ENCODE measurements at regions not wholly inside any gene's neighbourhood (a gene's known extent, or its start where the extent isn't known, plus 50 kb on each side); places are given as distances from the start of the nearest gene placed in this dataset.

DNA sequence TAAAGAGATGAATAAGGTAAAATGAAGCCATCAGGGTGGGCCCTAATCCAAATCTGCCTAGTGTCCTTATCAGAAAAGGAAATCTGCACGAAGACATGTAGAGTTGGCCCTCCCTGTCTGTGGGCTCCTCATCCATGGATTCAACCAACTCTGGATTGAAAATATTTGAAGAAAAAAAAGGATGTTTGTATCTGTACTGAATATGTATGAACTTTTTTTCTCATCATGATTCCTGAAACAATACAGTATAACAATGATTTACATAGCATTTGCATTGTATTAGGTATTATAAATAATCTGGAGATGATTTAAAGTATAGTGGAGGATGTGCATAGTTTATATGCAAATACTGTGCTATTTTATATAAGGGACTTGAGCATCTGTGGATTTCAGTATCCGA is 59.0 kb upstream of the SMAD6 start:
- Histone ChIP-seq H2BK15ac (ENCODE audit: low read length) (no peak overlapping the region), H3K14ac (ENCODE audit: insufficient read length) (no peak overlapping the region), H2BK120ac (replicated peaks; ENCODE audit: low read depth, low read length) (no peak overlapping the region), H2BK5ac (ENCODE audit: low read depth, low read length) (no peak overlapping the region), H4K8ac (ENCODE audit: extremely low read depth, insufficient read depth, low read length) (no peak overlapping the region), H2BK20ac (ENCODE audit: low read length) (no peak overlapping the region), H3K23ac (ENCODE audit: insufficient read length) (no peak overlapping the region), H3K56ac (replicated peaks; ENCODE audit: insufficient read length, low read depth, low read length) (no peak overlapping the region), H3K4me1 (replicated peaks in 1 of 4; ENCODE audit: control insufficient read depth in 3 of 4, insufficient read depth in 4 of 4, low read length in 3 of 4) (peaks cover 0 to 3% (median 0%) of the 10 kb centered on the region in 4 experiments; a peak in 4 of 7 replicates), H4K5ac (ENCODE audit: insufficient read length, low read depth, low read length) (no peak overlapping the region), H2AK5ac (ENCODE audit: low read depth, low read length) (no peak overlapping the region), H3K36me3 (ENCODE audit: control insufficient read depth in 2 of 4, insufficient read depth in 4 of 4, low read length in 3 of 4) (no peaks in the 10 kb centered on the region), H3K23me2 (ENCODE audit: low read depth, low read length) (no peaks in the 10 kb centered on the region), H2BK12ac (ENCODE audit: low read depth, low read length) (no peak overlapping the region), H3K27ac (ENCODE audit: low read depth, low read length) (no peak overlapping the region), H3K27me3 (replicated peaks in 1 of 4; ENCODE audit: control insufficient read depth in 3 of 4, extremely low read depth in 1 of 4, insufficient read depth in 3 of 4, low read length in 3 of 4) (no peaks in the 10 kb centered on the region), H3K4me2 (ENCODE audit: insufficient read depth in 1 of 2, low read depth in 2 of 2, low read length in 2 of 2) (no peak overlapping the region), H3K9ac (replicated peaks in 1 of 4; ENCODE audit: extremely low read depth in 1 of 4, low read depth in 3 of 4, low read length in 3 of 4) (no peak overlapping the region), H3K79me2 (ENCODE audit: control insufficient read depth in 1 of 2, insufficient read depth in 2 of 2, low read length in 2 of 2) (no peaks in the 10 kb centered on the region), H3K9me3 (ENCODE audit: insufficient read depth in 2 of 2, low read depth in 1 of 2, low read length in 1 of 2) (no peaks in the 10 kb centered on the region), H3K79me1 (ENCODE audit: low read depth, low read length) (no peaks in the 10 kb centered on the region), H2AFZ (ENCODE audit: low read length) (no peak overlapping the region), H4K20me1 (replicated peaks in 1 of 2; ENCODE audit: control insufficient read depth in 1 of 2, insufficient read depth in 2 of 2, low read length in 2 of 2) (no peaks in the 10 kb centered on the region), H4K91ac (replicated peaks; ENCODE audit: insufficient read length, low read length) (no peak overlapping the region), H3K4me3 (ENCODE audit: extremely low read depth in 1 of 4, insufficient read depth in 2 of 4, low read depth in 3 of 4, low read length in 4 of 4) (no peak overlapping the region), H3K4ac (replicated peaks; ENCODE audit: insufficient read length, low read depth, low read length) (no peak overlapping the region), H3K18ac (ENCODE audit: extremely low read depth, low read length) (no peak overlapping the region)
- ChIA-PET CTCF (ENCODE audit: partially characterized antibody) (interaction anchor here (3.7 kb wide), 1 partner anchor 11 kb away, joined by 10 read pairs; no protein-coding TSS in a partner anchor), POLR2A (ENCODE audit: partially characterized antibody) (interaction anchor here (1.0 kb wide), 1 partner anchor 20 kb away, joined by 3 read pairs; no protein-coding TSS in a partner anchor)
- DNase-seq (ENCODE audit: low read depth in 1 of 2, low spot score in 2 of 2) (no peak), FAIRE-seq (no peak)
- WGBS, 2 experiments (ENCODE audit: extremely low coverage in 1 of 2, insufficient coverage in 1 of 2, insufficient read length in 1 of 2, insufficient replicate concordance in 2 of 2, low coverage in 1 of 2, low lambda C conversion rate in 2 of 2, missing lambda C conversion rate in 1 of 2): 53% methylated on average over 2 of the region's 2 CpGs; no CpG with 5 or more reads in 1 of the 2 experiments
- TF ChIP-seq SP1 (IDR thresholded peaks at IDR 0.05; ENCODE audit: low read depth, low read length): no peak
- TF ChIP-seq SAP30 (IDR thresholded peaks at IDR 0.05; ENCODE audit: insufficient read depth, insufficient replicate concordance, low read length): no peak
- no peak for TF ChIP-seq TAF7 (optimal IDR thresholded peaks at IDR 0.05; ENCODE audit: borderline replicate concordance, low read depth, low read length)
- TF ChIP-seq JUND (IDR thresholded peaks at IDR 0.05; ENCODE audit: low read length): no peak
- no peak for TF ChIP-seq YY1 (IDR thresholded peaks at IDR 0.05; ENCODE audit: low read depth, low read length)
- TF ChIP-seq, protein P1, sequence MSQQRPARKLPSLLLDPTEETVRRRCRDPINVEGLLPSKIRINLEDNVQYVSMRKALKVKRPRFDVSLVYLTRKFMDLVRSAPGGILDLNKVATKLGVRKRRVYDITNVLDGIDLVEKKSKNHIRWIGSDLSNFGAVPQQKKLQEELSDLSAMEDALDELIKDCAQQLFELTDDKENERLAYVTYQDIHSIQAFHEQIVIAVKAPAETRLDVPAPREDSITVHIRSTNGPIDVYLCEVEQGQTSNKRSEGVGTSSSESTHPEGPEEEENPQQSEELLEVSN (IDR thresholded peaks at IDR 0.05): no peak
- no peak for TF ChIP-seq CTBP2 (IDR thresholded peaks at IDR 0.05; ENCODE audit: borderline replicate concordance, insufficient read depth, insufficient read length, low read length)
- TF ChIP-seq CBX8 (IDR thresholded peaks at IDR 0.05; ENCODE audit: borderline replicate concordance, low read depth, low read length): no peak
- no peak for TF ChIP-seq SP2 (IDR thresholded peaks at IDR 0.05; ENCODE audit: low read length)
- no peak for TF ChIP-seq CEBPB (IDR thresholded peaks at IDR 0.05; ENCODE audit: low read depth, low read length)
- TF ChIP-seq TCF12 (IDR thresholded peaks at IDR 0.05; ENCODE audit: low read depth, low read length): no peak
- TF ChIP-seq RAD21 (IDR thresholded peaks at IDR 0.05 in 1 of 2, conservative IDR thresholded peaks at IDR 0.05 in 1 of 2; ENCODE audit: low read depth in 2 of 2, low read length in 2 of 2): no peak
- TF ChIP-seq RXRA (IDR thresholded peaks at IDR 0.05; ENCODE audit: insufficient read depth, low read depth, low read length): no peak
- no peak for TF ChIP-seq RFX5 (IDR thresholded peaks at IDR 0.05; ENCODE audit: borderline replicate concordance, low read depth, low read length)
